ENCODE measurements at regions not wholly inside any gene's neighbourhood (a gene's known extent, or its start where the extent isn't known, plus 50 kb on each side); places are given as distances from the start of the nearest gene placed in this dataset.

DNA sequence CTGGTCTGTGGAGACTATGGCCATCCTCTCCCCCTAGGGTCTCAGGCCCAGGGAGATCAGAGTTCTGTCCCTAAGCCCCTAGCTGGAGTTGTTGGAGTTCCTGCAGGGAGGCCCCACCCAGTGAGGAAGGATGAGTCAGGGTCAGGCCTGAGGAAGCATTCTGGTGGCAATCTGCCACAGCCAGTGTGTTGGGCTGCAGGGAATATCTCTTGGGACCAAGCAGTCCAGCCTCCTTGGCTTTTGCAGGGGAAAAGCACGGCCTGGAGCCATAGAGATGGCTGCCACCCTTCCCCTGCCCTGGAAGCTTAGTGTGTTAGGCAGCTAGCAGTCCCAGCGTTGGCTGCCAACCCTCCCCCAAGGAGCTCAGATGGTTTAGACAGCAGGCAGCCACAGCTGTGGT is 202.4 kb downstream of the RTL9 start:
- whole genome bisulfite sequencing (ENCODE audit: extremely low coverage, insufficient read length, low lambda C conversion rate) = no CpG with 5 or more reads among the region's 2 CpGs
- Histone ChIP-seq H3K23me2 (ENCODE audit: insufficient read length, low read depth, low read length, poor library complexity, severe bottlenecking) (no peaks in the 10 kb centered on the region), H4K20me1 (ENCODE audit: control insufficient read depth, insufficient read depth, insufficient read length) (no peaks in the 10 kb centered on the region), H2BK5ac (ENCODE audit: insufficient read length, low read length) (no peak overlapping the region), H3K79me2 (ENCODE audit: insufficient read depth, low read length) (no peaks in the 10 kb centered on the region), H2AFZ (ENCODE audit: low read length) (no peak overlapping the region), H2BK120ac (ENCODE audit: low read depth, low read length, poor library complexity, severe bottlenecking) (no peak overlapping the region), H3K18ac (ENCODE audit: insufficient read length, low read depth, low read length) (no peak overlapping the region), H4K5ac (ENCODE audit: insufficient read length, low read depth, low read length) (no peak overlapping the region), H3K14ac (ENCODE audit: insufficient read depth, low read length) (no peak overlapping the region), H3K27me3 (ENCODE audit: insufficient read depth, low read length) (no peaks in the 10 kb centered on the region), H3K9ac (ENCODE audit: extremely low read depth, insufficient read length, low read length) (no peak overlapping the region), H2BK12ac (ENCODE audit: insufficient read length, low read depth, low read length) (no peak overlapping the region), H3K23ac (ENCODE audit: insufficient read length, low read depth, low read length) (no peak overlapping the region), H3K56ac (ENCODE audit: insufficient read length, low read depth, low read length) (no peak overlapping the region), H3K27ac (ENCODE audit: insufficient read length, low read depth, low read length) (no peak overlapping the region), H4K91ac (ENCODE audit: insufficient read length, low read depth, low read length) (no peak overlapping the region), H2BK20ac (ENCODE audit: low read depth, low read length, poor library complexity, severe bottlenecking) (no peak overlapping the region), H3K9me3 (ENCODE audit: control insufficient read depth, low read depth, low read length) (no peaks in the 10 kb centered on the region), H3K4ac (ENCODE audit: low read depth, low read length) (no peak overlapping the region), H3K4me2 (ENCODE audit: insufficient read depth, insufficient read length, low read length) (no peak overlapping the region), H3K79me1 (ENCODE audit: insufficient read depth, low read depth, low read length, poor library complexity, severe bottlenecking) (no peaks in the 10 kb centered on the region), H4K8ac (replicated peaks; ENCODE audit: insufficient read length, low read depth, low read length) (no peak overlapping the region), H3T11ph (ENCODE audit: low read length) (no peak overlapping the region), H2BK15ac (ENCODE audit: low read depth, low read length) (no peak overlapping the region), H2AK5ac (ENCODE audit: insufficient read length, low read length) (no peak overlapping the region), H3K4me1 (ENCODE audit: insufficient read depth, low read length) (no peaks in the 10 kb centered on the region)
- Mint-ChIP-seq H3K36me3 (ENCODE audit: insufficient read depth in 1 of 3, low read depth in 3 of 3) (peaks cover 2 to 33% (median 11%) of the 10 kb centered on the region in 3 experiments; a peak in 6 of 7 replicates), H3K9me3 (peaks cover 22 to 32% of the 10 kb centered on the region in 2 experiments), H3K4me3 (no peak overlapping the region), H3K27me3 (ENCODE audit: low read depth) (peaks cover 5% of the 10 kb centered on the region; the same call in 1 of the 2 replicates), H3K27ac (no peak overlapping the region), H3K4me1 (no peaks in the 10 kb centered on the region)
- no peak for DNase-seq
- TF ChIP-seq, protein P1, sequence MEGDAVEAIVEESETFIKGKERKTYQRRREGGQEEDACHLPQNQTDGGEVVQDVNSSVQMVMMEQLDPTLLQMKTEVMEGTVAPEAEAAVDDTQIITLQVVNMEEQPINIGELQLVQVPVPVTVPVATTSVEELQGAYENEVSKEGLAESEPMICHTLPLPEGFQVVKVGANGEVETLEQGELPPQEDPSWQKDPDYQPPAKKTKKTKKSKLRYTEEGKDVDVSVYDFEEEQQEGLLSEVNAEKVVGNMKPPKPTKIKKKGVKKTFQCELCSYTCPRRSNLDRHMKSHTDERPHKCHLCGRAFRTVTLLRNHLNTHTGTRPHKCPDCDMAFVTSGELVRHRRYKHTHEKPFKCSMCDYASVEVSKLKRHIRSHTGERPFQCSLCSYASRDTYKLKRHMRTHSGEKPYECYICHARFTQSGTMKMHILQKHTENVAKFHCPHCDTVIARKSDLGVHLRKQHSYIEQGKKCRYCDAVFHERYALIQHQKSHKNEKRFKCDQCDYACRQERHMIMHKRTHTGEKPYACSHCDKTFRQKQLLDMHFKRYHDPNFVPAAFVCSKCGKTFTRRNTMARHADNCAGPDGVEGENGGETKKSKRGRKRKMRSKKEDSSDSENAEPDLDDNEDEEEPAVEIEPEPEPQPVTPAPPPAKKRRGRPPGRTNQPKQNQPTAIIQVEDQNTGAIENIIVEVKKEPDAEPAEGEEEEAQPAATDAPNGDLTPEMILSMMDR (conservative IDR thresholded peaks at IDR 0.05) = no peak

Measured in H9 (cell line).